GM12878 (cell line): ENCODE measurements at regions not wholly inside any gene's neighbourhood (a gene's known extent, or its start where the extent isn't known, plus 50 kb on each side); places are given as distances from the start of the nearest gene placed in this dataset.

Experiments used
- ATAC-seq: fragments of 200-7000 bp; cut with Tn5 transposase; 3 replicates; pipeline ENCODE4 v1.9.1; 2020; ENCODE audit warnings: mild to moderate bottlenecking, moderate library complexity
- BruUV-seq: library from RNA; stranded (reverse); fragments of 400-500 nt; replicated peaks from 2 replicates; lab custom pipeline; 2021; lab: Mats Ljungman, UMichigan
- CTCF ChIA-PET: fragments of 300-600 bp; sonication (Branson Sonifier 250); formaldehyde crosslinking; extraction: SDS; loops from one replicate; lab custom pipeline; 2021; ENCODE audit warnings: inconsistent platforms; lab: Yijun Ruan, JAX
- POLR2A ChIA-PET: fragments of 350-600 bp; formaldehyde crosslinking; extraction: SDS; loops from one replicate; lab custom pipeline; 2021; ENCODE audit warnings: inconsistent platforms; lab: Charles Lee
- RAD21 ChIA-PET: fragments of 300-600 bp; sonication (Branson Sonifier 250); formaldehyde crosslinking; loops from one replicate; lab custom pipeline; 2023; ENCODE audit warnings: antibody characterized with exemption; ENCODE audit not compliant: unreplicated experiment; lab: Charles Lee
- SMC1A ChIA-PET: fragments of 300-600 bp; sonication (Branson Sonifier 250); formaldehyde crosslinking; loops from one replicate; lab custom pipeline; 2023; ENCODE audit not compliant: unreplicated experiment, uncharacterized antibody; lab: Charles Lee
- DNase-seq: peaks from one replicate; pipeline ENCODE4 v3.0.0-alpha.2; 2011; ENCODE audit warnings: low read depth, low spot score
- FAIRE-seq: peaks from 3 replicates; lab custom pipeline; 2011; peaks lifted over from hg19 to GRCh38; lab: Jason Lieb, UNC
- H2AFZ ChIP-seq: 2 replicates; pipeline ENCODE4 v1.6.0; 2011; ENCODE audit warnings: low read depth, low read length, control low read depth; ENCODE audit not compliant: control insufficient read depth
- H3K27ac ChIP-seq: 2 replicates; pipeline ENCODE4 v1.5.1; 2011; ENCODE audit warnings: control low read depth; ENCODE audit not compliant: control insufficient read depth, insufficient read depth
- H3K27me3 ChIP-seq, 2 experiments: replicated peaks in 1 of 2; 2 replicates each; pipeline versions ENCODE4 v1.6.0 to v1.6.1; 2011; ENCODE audit warnings: low read length in 1 of 2; ENCODE audit not compliant: control insufficient read depth in 2 of 2, insufficient read depth in 2 of 2
- H3K36me3 ChIP-seq, 2 experiments: 2 replicates each; pipeline ENCODE4 v1.5.1; 2011; ENCODE audit warnings: low read length in 1 of 2; ENCODE audit not compliant: control insufficient read depth in 2 of 2, insufficient read depth in 2 of 2
- H3K4me1 ChIP-seq: 2 replicates; pipeline ENCODE4 v1.6.1; 2011; ENCODE audit warnings: mild to moderate bottlenecking, low read length, moderate library complexity, mixed read lengths; ENCODE audit not compliant: control insufficient read depth, insufficient read depth
- H3K4me2 ChIP-seq: 2 replicates; pipeline ENCODE4 v1.6.0; 2011; ENCODE audit warnings: control low read depth; ENCODE audit not compliant: control insufficient read depth, insufficient read depth
- H3K4me3 ChIP-seq: fragments of 200-600 bp; sonication (generic); 2 replicates; pipeline ENCODE4 v1.5.1; 2016
- H3K79me2 ChIP-seq: 2 replicates; pipeline ENCODE4 v1.6.0; 2011; ENCODE audit warnings: low read length; ENCODE audit not compliant: control insufficient read depth, insufficient read depth
- H3K9ac ChIP-seq: 2 replicates; pipeline ENCODE4 v1.8.0; 2011; ENCODE audit warnings: low read length, control low read depth, mixed read lengths; ENCODE audit not compliant: control insufficient read depth, insufficient read depth
- H3K9me3 ChIP-seq: replicated peaks from 3 replicates; pipeline ENCODE4 v1.5.1; 2011; ENCODE audit warnings: mild to moderate bottlenecking, low read length; ENCODE audit not compliant: control insufficient read depth, insufficient read depth
- H4K20me1 ChIP-seq: 2 replicates; pipeline ENCODE4 v1.6.0; 2011; ENCODE audit not compliant: control insufficient read depth, insufficient read depth
- BHLHE40 ChIP-seq, 2 experiments: fragments of 450-650 bp in 1 of 2; IDR thresholded peaks; 2 replicates each; pipeline ENCODE4 v1.6.1; 2011 to 2017; ENCODE audit warnings: low read depth in 2 of 2, borderline replicate concordance in 1 of 2, improper control_type of control experiment in 1 of 2, low read length in 1 of 2, mild to moderate bottlenecking in 1 of 2
- BMI1 ChIP-seq: fragments of 450-650 bp; IDR thresholded peaks from 2 replicates; pipeline ENCODE4 v1.6.1; 2016; ENCODE audit warnings: mild to moderate bottlenecking, moderate library complexity, borderline replicate concordance
- E4F1 ChIP-seq: fragments of 450-650 bp; IDR thresholded peaks from 2 replicates; pipeline ENCODE4 v1.6.1; 2018; ENCODE audit warnings: borderline replicate concordance, mild to moderate bottlenecking; ENCODE audit not compliant: partially characterized antibody
- ESRRA ChIP-seq: IDR thresholded peaks from 2 replicates; pipeline ENCODE4 v1.6.1; 2012; ENCODE audit warnings: mild to moderate bottlenecking, low read length, improper control_type of control experiment
- MLLT1 ChIP-seq: fragments of 450-650 bp; IDR thresholded peaks from 2 replicates; pipeline ENCODE4 v1.6.1; 2016; ENCODE audit warnings: mild to moderate bottlenecking
- MTA2 ChIP-seq: fragments of 450-650 bp; IDR thresholded peaks from 2 replicates; pipeline ENCODE4 v1.6.1; 2016; ENCODE audit warnings: low read depth, mild to moderate bottlenecking, moderate library complexity
- NBN ChIP-seq: fragments of 450-650 bp; IDR thresholded peaks from 2 replicates; pipeline ENCODE4 v1.6.1; 2016
- NR2C2 ChIP-seq: IDR thresholded peaks from 2 replicates; pipeline ENCODE4 v1.6.1; 2011; ENCODE audit warnings: borderline replicate concordance, low read depth; ENCODE audit not compliant: control insufficient read depth, insufficient read length
- NRF1 ChIP-seq: conservative IDR thresholded peaks from 2 replicates; pipeline ENCODE4 v1.6.1; 2011; ENCODE audit warnings: mild to moderate bottlenecking, low read depth, low read length, improper control_type of control experiment
- POU2F2 ChIP-seq: IDR thresholded peaks from 3 replicates; pipeline ENCODE4 v1.6.1; 2011; ENCODE audit warnings: low read depth, mild to moderate bottlenecking, low read length, borderline replicate concordance
- RAD21 ChIP-seq: IDR thresholded peaks from 2 replicates; pipeline ENCODE4 v1.6.1; 2011; ENCODE audit warnings: mild to moderate bottlenecking, low read depth, low read length, moderate library complexity; ENCODE audit not compliant: insufficient read depth
- SREBF2 ChIP-seq: IDR thresholded peaks from 2 replicates; pipeline ENCODE4 v1.6.1; 2012; ENCODE audit warnings: mild to moderate bottlenecking, low read length
- TBL1XR1 ChIP-seq: IDR thresholded peaks from 2 replicates; pipeline ENCODE4 v1.6.1; 2012; ENCODE audit warnings: low read depth, low read length, improper control_type of control experiment
- YY1 ChIP-seq: IDR thresholded peaks from 2 replicates; pipeline ENCODE4 v1.6.1; 2011; ENCODE audit warnings: low read depth, mild to moderate bottlenecking, low read length
- ZBTB33 ChIP-seq: fragments of 450-650 bp; IDR thresholded peaks from 2 replicates; pipeline ENCODE4 v1.6.1; 2017; ENCODE audit warnings: mild to moderate bottlenecking
- ZNF622 ChIP-seq: fragments of 450-650 bp; IDR thresholded peaks from 2 replicates; pipeline ENCODE4 v1.6.1; 2017; ENCODE audit warnings: mild to moderate bottlenecking, inconsistent platforms
- WGBS: methylation state at CpG from one replicate; pipeline ENCODE4 v1.1.6; 2016; ENCODE audit warnings: low lambda C conversion rate; ENCODE audit not compliant: insufficient replicate concordance, insufficient coverage; ENCODE audit errors: missing lambda C conversion rate; 5-methylcytosine and 5-hydroxymethylcytosine counted together
- in situ Hi-C: fragments of 300-500 bp; cut with MboI; formaldehyde crosslinking; loops from 9 replicates; pipeline ENCODE4 v1.14.3; 2018; ENCODE audit warnings: mixed read lengths
- intact Hi-C: fragments of 100-400 bp; cut with micrococcal nuclease; formaldehyde crosslinking; loops from one replicate; pipeline ENCODE4 v1.14.2; 2022; ENCODE audit not compliant: unreplicated experiment

- Histone ChIP-seq H3K79me2 (no peaks in the 10 kb centered on the region), H3K27ac (no peak overlapping the region), H2AFZ (no peak overlapping the region), H3K27me3 (no peaks in the 10 kb centered on the region), H3K36me3 (no peaks in the 10 kb centered on the region), H3K4me3 (no peak overlapping the region), H3K9ac (no peak overlapping the region), H3K9me3 (no peaks in the 10 kb centered on the region), H4K20me1 (no peaks in the 10 kb centered on the region), H3K4me2 (no peak overlapping the region), H3K4me1 (no peaks in the 10 kb centered on the region)
- no peak for DNase-seq
- intact Hi-C loops: no loop called here
- no peak for ATAC-seq
- BruUV-seq: no TSS peak
- no peak for FAIRE-seq
- CTCF ChIA-PET: interaction anchor here (1.5 kb wide), 1 partner anchor 20 kb away, joined by 3 read pairs; no protein-coding TSS in a partner anchor
- POLR2A ChIA-PET: no interaction called here
- WGBS: 0% methylated on average over 4 of the region's 4 CpGs
- in situ Hi-C loops: no loop called here
- SMC1A ChIA-PET: no interaction called here
- RAD21 ChIA-PET: no interaction called here
- TF ChIP-seq NRF1 (no peak), SREBF2 (no peak), NR2C2 (no peak), ESRRA (no peak), BMI1 (no peak), MLLT1 (no peak), BHLHE40 (IDR thresholded peaks at IDR 0.05; ENCODE audit: borderline replicate concordance in 1 of 2, low read depth in 2 of 2, low read length in 1 of 2) (no peak), YY1 (no peak), TBL1XR1 (no peak), ZBTB33 (no peak), ZNF622 (no peak), E4F1 (no peak), RAD21 (no peak), NBN (no peak), MTA2 (no peak), POU2F2 (no peak)
- TF ChIP-seq, all 136 proteins: peak for 0
Measured at GRCh38 chr5:28831042-28831441, 1792.7 kb upstream of the CDH9 start.
